HG03066 (cell line): ENCODE measurements at regions not wholly inside any gene's neighbourhood (a gene's known extent, or its start where the extent isn't known, plus 50 kb on each side); places are given as distances from the start of the nearest gene placed in this dataset.
"Not testable (repeated sequence)": the region's sequence is repeated elsewhere in the genome, so short reads cannot be mapped to it uniquely, and the experiment has no call there.

Source experiments
- ATAC-seq: cut with Tn5 transposase; IDR thresholded peaks from one replicate; pipeline ENCODE4 v1.9.1; 2021; ENCODE audit warnings: low read depth; ENCODE audit not compliant: unreplicated experiment

- ATAC-seq, result not testable (repeated sequence)
Observed at GRCh38 chr6:75031102-75031501, 174.8 kb downstream of the COL12A1 start.

- ATAC-seq, result no peak
Observed at GRCh38 chr6:75029333-75029732, 176.5 kb downstream of the COL12A1 start.

GRCh38 chr6:75025371-75025770 is 180.5 kb downstream of the COL12A1 start:
- ATAC-seq, result no peak

- no peak for ATAC-seq
Observed at GRCh38 chr6:75024828-75025227, 181.0 kb downstream of the COL12A1 start.

GRCh38 chr6:75023634-75024033 is 182.2 kb downstream of the COL12A1 start:
- ATAC-seq, result no peak

- ATAC-seq, result no peak
Observed at GRCh38 chr6:75020971-75021370, 184.9 kb downstream of the COL12A1 start.

GRCh38 chr6:75020376-75020775 is 185.5 kb downstream of the COL12A1 start:
- no peak for ATAC-seq

GRCh38 chr6:75012018-75012417 is 193.8 kb downstream of the COL12A1 start:
- no peak for ATAC-seq

GRCh38 chr6:75003984-75004383 is 201.9 kb downstream of the COL12A1 start:
- not testable (repeated sequence) for ATAC-seq

GRCh38 chr6:74997646-74998045 is 208.2 kb downstream of the COL12A1 start:
- ATAC-seq, result no peak

GRCh38 chr6:74993136-74993535 is 212.7 kb downstream of the COL12A1 start:
- ATAC-seq, result no peak

- ATAC-seq, result no peak
Observed at GRCh38 chr6:74991573-74992332, 214.1 kb downstream of the COL12A1 start.

- no peak for ATAC-seq
Observed at GRCh38 chr6:74979065-74979766, 226.6 kb downstream of the COL12A1 start.

GRCh38 chr6:74976701-74977100 is 229.2 kb downstream of the COL12A1 start:
- ATAC-seq, result no peak

- no peak for ATAC-seq
Observed at GRCh38 chr6:74976026-74976425, 229.8 kb downstream of the COL12A1 start.

GRCh38 chr6:74973591-74973990 is 232.3 kb downstream of the COL12A1 start:
- no peak for ATAC-seq

- ATAC-seq, result no peak
Observed at GRCh38 chr6:74971633-74972032, 234.2 kb downstream of the COL12A1 start.

- no peak for ATAC-seq
Observed at GRCh38 chr6:74969591-74970267, 236.1 kb downstream of the COL12A1 start.

- ATAC-seq, result no peak
Observed at GRCh38 chr6:74967821-74968220, 238.0 kb downstream of the COL12A1 start.

- no peak for ATAC-seq
Observed at GRCh38 chr6:74966712-74967111, 239.1 kb downstream of the COL12A1 start.

GRCh38 chr6:74964871-74965441 is 240.9 kb downstream of the COL12A1 start:
- no peak for ATAC-seq
